NCI-H524 (cell line): ENCODE measurements at regions not wholly inside any gene's neighbourhood (a gene's known extent, or its start where the extent isn't known, plus 50 kb on each side); places are given as distances from the start of the nearest gene placed in this dataset.
"Not testable (repeated sequence)": the region's sequence is repeated elsewhere in the genome, so short reads cannot be mapped to it uniquely, and the experiment has no call there.

Experiments used
- DNase-seq, 2 experiments: peaks; one replicate each; lab custom pipeline; 2025; lab: John Stamatoyannopoulos, UW

GRCh38 chr12:46548605-46549071 lies 176.1 kb upstream of the SLC38A2 start:
- DNase-seq: no peak

GRCh38 chr12:46547421-46548354 lies 175.1 kb upstream of the SLC38A2 start:
- no peak for DNase-seq

- no peak for DNase-seq
Measured at GRCh38 chr12:46546634-46547273, 174.2 kb upstream of the SLC38A2 start.

GRCh38 chr12:46543378-46543795 lies 170.8 kb upstream of the SLC38A2 start:
- DNase-seq: not testable (repeated sequence)

- DNase-seq: no peak
Measured at GRCh38 chr12:46538976-46539375, 166.4 kb upstream of the SLC38A2 start.

- no peak for DNase-seq
Measured at GRCh38 chr12:46537387-46537955, 164.9 kb upstream of the SLC38A2 start.

- DNase-seq: not testable (repeated sequence)
Measured at GRCh38 chr12:46536316-46536715, 163.7 kb upstream of the SLC38A2 start.

- DNase-seq: no peak
Measured at GRCh38 chr12:46535907-46536306, 163.3 kb upstream of the SLC38A2 start.

GRCh38 chr12:46535376-46535775 lies 162.8 kb upstream of the SLC38A2 start:
- DNase-seq: no peak

GRCh38 chr12:46534327-46534840 lies 161.8 kb upstream of the SLC38A2 start:
- DNase-seq: no peak

GRCh38 chr12:46533723-46534122 lies 161.2 kb upstream of the SLC38A2 start:
- DNase-seq: no peak

GRCh38 chr12:46531804-46532203 lies 159.2 kb upstream of the SLC38A2 start:
- no peak for DNase-seq

- DNase-seq: no peak
Measured at GRCh38 chr12:46531059-46531785, 158.6 kb upstream of the SLC38A2 start.

GRCh38 chr12:46530373-46531056 lies 157.9 kb upstream of the SLC38A2 start:
- no peak for DNase-seq

GRCh38 chr12:46526233-46526632 lies 153.7 kb upstream of the SLC38A2 start:
- DNase-seq: no peak

- DNase-seq: no peak
Measured at GRCh38 chr12:46524778-46525177, 152.2 kb upstream of the SLC38A2 start.

GRCh38 chr12:46523863-46524770 lies 151.5 kb upstream of the SLC38A2 start:
- DNase-seq: no peak

GRCh38 chr12:46523446-46523845 lies 150.9 kb upstream of the SLC38A2 start:
- no peak for DNase-seq

GRCh38 chr12:46522071-46522470 lies 149.5 kb upstream of the SLC38A2 start:
- no peak for DNase-seq

GRCh38 chr12:46521145-46521544 lies 148.6 kb upstream of the SLC38A2 start:
- DNase-seq: peak; percentile 69 to 88
